Fibroblast of mammary gland (primary cell): ENCODE measurements at regions not wholly inside any gene's neighbourhood (a gene's known extent, or its start where the extent isn't known, plus 50 kb on each side); places are given as distances from the start of the nearest gene placed in this dataset.

Experiments used
- DNase-seq: peaks from one replicate; pipeline ENCODE4 v3.0.0-alpha.2; 2010; ENCODE audit warnings: low read depth
- H3K4me3 ChIP-seq: 2 replicates; pipeline ENCODE4 v1.5.1; 2011; ENCODE audit warnings: low read depth, mild to moderate bottlenecking, low read length, moderate library complexity; ENCODE audit not compliant: control insufficient read depth
- TF ChIP-seq, protein P1 (sequence below): conservative IDR thresholded peaks from 2 replicates; pipeline ENCODE4 v1.5.1; 2011; ENCODE audit warnings: low read depth, low read length, inconsistent platforms; ENCODE audit not compliant: control insufficient read depth, insufficient read depth

DNA sequence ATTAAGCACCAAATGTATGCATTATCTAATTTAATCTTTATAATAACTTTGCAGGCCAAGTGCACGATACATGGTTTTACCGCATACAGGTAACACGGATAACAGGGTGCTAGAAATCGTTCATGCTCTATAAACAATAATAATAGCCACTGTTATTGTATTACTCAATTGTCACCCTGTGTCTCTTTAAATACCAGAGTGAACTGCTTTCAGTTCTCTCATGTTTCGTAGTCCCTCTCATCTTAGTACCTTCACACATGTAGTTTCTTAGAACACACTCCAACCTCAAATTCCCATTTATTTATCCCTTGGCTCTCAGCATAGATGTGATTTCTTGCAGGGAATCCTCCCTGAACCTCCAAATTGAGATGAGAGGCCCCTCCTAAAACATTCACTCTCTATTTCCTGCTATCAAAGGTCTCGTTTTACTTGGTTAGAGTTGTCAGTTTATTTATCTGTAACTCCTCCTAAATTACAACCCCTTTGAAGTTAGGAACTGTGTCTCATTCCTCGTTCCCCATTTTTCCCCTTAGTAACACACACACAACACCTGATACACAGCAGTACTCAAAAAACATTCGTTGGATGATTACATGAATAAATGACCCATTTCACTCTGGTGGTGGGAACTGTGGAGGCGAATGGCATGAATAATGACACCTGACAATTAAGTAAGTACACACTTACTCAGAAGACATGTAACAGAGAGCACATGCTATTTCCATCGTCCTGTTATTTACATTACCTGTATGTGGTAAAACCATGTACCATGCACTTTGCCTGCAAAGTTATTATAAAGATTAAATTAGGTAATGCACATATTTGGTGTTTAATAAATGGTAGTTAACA, 134.6 kb downstream of the BTG1 start:
- DNase-seq, result no peak
- no peak overlapping the region for H3K4me3 ChIP-seq

DNA sequence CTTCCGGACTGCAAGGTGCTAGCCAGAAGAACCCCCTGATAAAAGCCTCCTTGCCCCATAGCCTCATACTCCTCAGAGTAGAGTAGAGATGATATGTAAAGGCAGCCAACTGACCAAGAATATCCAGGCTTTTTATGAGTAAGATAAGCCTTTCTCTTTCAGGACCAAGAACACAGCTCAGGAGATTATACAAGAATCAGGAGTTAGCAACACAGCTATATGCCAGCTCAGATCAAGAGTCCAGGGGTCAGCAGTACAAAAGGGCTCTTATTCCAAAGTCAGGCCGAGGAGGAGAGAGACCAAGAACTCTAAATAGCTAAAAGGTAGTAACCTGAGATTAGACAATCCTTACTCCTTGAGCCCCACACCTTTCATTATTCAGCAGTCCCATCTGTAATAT, 135.3 kb downstream of the BTG1 start:
- no peak for DNase-seq
- no peak overlapping the region for H3K4me3 ChIP-seq
- TF ChIP-seq, protein P1, sequence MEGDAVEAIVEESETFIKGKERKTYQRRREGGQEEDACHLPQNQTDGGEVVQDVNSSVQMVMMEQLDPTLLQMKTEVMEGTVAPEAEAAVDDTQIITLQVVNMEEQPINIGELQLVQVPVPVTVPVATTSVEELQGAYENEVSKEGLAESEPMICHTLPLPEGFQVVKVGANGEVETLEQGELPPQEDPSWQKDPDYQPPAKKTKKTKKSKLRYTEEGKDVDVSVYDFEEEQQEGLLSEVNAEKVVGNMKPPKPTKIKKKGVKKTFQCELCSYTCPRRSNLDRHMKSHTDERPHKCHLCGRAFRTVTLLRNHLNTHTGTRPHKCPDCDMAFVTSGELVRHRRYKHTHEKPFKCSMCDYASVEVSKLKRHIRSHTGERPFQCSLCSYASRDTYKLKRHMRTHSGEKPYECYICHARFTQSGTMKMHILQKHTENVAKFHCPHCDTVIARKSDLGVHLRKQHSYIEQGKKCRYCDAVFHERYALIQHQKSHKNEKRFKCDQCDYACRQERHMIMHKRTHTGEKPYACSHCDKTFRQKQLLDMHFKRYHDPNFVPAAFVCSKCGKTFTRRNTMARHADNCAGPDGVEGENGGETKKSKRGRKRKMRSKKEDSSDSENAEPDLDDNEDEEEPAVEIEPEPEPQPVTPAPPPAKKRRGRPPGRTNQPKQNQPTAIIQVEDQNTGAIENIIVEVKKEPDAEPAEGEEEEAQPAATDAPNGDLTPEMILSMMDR, result no peak

More for the DNA sequence above, 134.6 kb downstream of the BTG1 start:
- TF ChIP-seq, protein P1, result no peak

DNA sequence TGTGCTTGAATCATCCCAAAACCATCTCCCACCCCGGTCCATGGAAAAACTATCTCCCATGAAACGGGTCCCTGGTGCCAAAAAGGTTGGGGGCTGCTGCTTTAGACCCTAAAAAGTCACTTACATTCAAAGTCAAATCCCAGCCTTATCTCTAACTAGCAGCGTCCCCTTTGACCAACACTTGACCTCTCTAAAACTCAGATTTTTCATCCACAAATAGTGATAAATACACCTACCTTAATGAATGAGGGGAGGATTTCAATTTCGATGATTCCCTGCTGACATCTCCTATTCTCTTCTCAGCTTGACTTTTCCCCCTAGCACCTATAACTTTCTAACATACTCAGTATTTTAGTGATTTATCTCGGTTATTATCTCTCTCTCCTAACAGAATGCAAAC, 137.3 kb downstream of the BTG1 start:
- DNase-seq, result no peak
- H3K4me3 ChIP-seq, result no peak overlapping the region
- TF ChIP-seq, protein P1, result no peak

DNA sequence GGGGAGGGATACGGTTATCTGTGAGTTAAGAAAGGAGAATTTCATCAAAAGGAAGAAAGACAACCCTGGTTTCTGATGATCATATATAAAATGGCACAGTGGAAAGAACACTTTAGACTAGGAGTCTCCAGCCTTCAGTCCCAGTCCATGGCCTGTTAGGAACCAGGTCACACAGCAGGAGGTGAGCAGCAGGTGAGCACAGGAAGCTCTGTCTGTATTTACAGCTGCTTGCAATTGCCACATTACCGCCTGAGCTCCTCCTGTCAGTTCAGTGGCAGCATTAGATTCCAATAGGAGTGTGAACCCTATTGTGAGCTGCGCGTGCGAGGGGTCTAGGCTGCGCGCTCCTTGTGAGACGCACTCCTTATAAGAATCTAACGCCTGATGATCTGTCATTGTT, 137.9 kb downstream of the BTG1 start:
- no peak for DNase-seq
- H3K4me3 ChIP-seq, result no peak overlapping the region
- TF ChIP-seq, protein P1, result no peak

DNA sequence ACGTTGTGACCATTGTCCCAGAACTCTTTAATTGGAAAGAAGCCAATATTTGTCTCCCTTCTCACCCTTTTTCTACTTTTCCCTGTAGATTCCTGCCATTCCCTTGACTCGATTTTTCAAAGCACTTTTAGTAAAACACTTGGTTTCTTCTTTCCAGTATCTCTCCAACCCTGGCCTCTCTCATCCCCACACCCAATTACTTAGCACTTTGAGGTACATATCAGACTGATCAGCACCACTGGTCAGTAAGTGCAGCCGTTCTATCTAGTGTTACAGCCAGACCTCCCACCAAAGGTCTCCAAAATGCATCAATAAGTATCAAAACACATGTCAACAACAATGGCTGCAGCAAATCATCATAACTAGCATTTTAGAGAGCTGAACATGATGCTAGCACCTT, 141.9 kb downstream of the BTG1 start:
- H3K4me3 ChIP-seq, result no peak overlapping the region
- TF ChIP-seq, protein P1, result no peak

DNA sequence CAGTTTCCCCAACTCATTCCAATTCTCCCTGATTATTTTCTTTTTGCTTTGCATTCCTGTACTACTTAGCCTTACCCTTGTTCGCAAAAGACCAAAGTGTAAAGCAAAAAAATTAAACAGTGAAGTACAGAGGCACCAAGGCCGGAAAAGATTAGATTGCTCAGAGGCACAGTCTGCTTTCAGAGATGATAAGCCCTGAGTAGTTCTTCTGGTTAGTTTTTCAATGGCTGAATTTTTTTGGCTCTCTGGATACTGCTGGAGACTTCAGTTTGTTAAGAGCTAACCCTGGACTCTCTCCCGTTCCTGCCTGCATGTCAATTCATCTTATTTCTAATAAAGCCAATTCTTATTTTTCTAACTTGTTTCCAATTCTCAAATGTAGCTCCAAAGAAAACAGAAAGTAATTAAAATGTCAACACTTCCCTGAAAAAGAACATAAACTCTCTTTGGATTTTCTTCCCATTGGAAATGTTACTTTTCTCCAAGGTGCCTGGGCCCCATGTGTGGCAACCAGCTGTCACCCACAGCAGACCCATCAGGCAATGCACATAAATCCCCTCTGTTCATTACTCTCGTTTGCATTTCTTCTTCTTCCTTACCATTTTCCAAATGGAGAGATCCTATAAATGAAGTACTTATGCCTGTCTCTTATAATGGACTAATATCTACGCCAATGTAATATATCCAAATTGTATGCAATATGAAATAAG, 142.8 kb downstream of the BTG1 start:
- no peak for DNase-seq
- H3K4me3 ChIP-seq, result no peak overlapping the region
- TF ChIP-seq, protein P1, result no peak

More for the DNA sequence above, 141.9 kb downstream of the BTG1 start:
- DNase-seq, result no peak
